GM12878 (cell line): ENCODE measurements at regions not wholly inside any gene's neighbourhood (a gene's known extent, or its start where the extent isn't known, plus 50 kb on each side); places are given as distances from the start of the nearest gene placed in this dataset.

Experiments
- EP300 ChIP-seq, 2 experiments: fragments of 150-350 bp in 1 of 2; IDR thresholded peaks; 2 replicates each; pipeline ENCODE4 v1.6.1; 2011 to 2012; ENCODE audit warnings: low read depth in 2 of 2, low read length in 2 of 2, borderline replicate concordance in 1 of 2, improper control_type of control experiment in 1 of 2, inconsistent platforms in 1 of 2; ENCODE audit not compliant: control insufficient read depth in 1 of 2
- GATAD2B ChIP-seq: fragments of 450-650 bp; conservative IDR thresholded peaks from 2 replicates; pipeline ENCODE4 v1.6.1; 2017; ENCODE audit warnings: low read depth, mild to moderate bottlenecking, moderate library complexity
- HDAC2 ChIP-seq: fragments of 200-600 bp; sonication (generic); IDR thresholded peaks from 2 replicates; pipeline ENCODE4 v1.6.1; 2017
- NFYA ChIP-seq: IDR thresholded peaks from 2 replicates; pipeline ENCODE4 v1.6.1; 2011; ENCODE audit warnings: low read depth, mild to moderate bottlenecking, low read length, improper control_type of control experiment, borderline replicate concordance
- NFYB ChIP-seq: IDR thresholded peaks from 2 replicates; pipeline ENCODE4 v1.6.1; 2011; ENCODE audit warnings: low read depth, mild to moderate bottlenecking, low read length, improper control_type of control experiment, moderate library complexity; ENCODE audit not compliant: insufficient read depth
- NR2C1 ChIP-seq: fragments of 450-650 bp; IDR thresholded peaks from 2 replicates; pipeline ENCODE4 v1.6.1; 2017; ENCODE audit warnings: antibody characterized with exemption, mild to moderate bottlenecking, moderate library complexity
- POLR2A ChIP-seq: IDR thresholded peaks from 2 replicates; pipeline ENCODE4 v1.6.1; 2011; ENCODE audit warnings: low read depth, mild to moderate bottlenecking, low read length
- SMAD1 ChIP-seq: fragments of 450-650 bp; IDR thresholded peaks from 2 replicates; pipeline ENCODE4 v1.6.1; 2018; ENCODE audit warnings: mild to moderate bottlenecking, low read depth; ENCODE audit not compliant: partially characterized antibody
- SRF ChIP-seq, 2 experiments: IDR thresholded peaks; 2 replicates each; pipeline ENCODE4 v1.6.1; 2011; ENCODE audit warnings: low read depth in 2 of 2, low read length in 2 of 2, mild to moderate bottlenecking in 1 of 2, moderate library complexity in 1 of 2
- YY1 ChIP-seq: IDR thresholded peaks from 2 replicates; pipeline ENCODE4 v1.6.1; 2011; ENCODE audit warnings: low read depth, mild to moderate bottlenecking, low read length
- ZNF384 ChIP-seq: IDR thresholded peaks from 2 replicates; pipeline ENCODE4 v1.6.1; 2012; ENCODE audit warnings: low read depth, mild to moderate bottlenecking, low read length, improper control_type of control experiment, borderline replicate concordance
- TF ChIP-seq, protein P1 (sequence below), 3 experiments: IDR thresholded peaks in 2 of 3; conservative IDR thresholded peaks in 1 of 3; 2 replicates each; pipeline ENCODE4 v1.5.1; 2011; ENCODE audit warnings: low read depth in 3 of 3, low read length in 3 of 3, mild to moderate bottlenecking in 3 of 3, control low read depth in 2 of 3, moderate library complexity in 2 of 3, inconsistent platforms in 1 of 3, mixed read lengths in 1 of 3; ENCODE audit not compliant: control insufficient read depth in 2 of 3, insufficient read depth in 1 of 3; ENCODE audit errors: extremely low read depth in 1 of 3
- TF ChIP-seq, protein P2 (sequence below): IDR thresholded peaks from 2 replicates; pipeline ENCODE4 v1.6.1; 2012; ENCODE audit warnings: low read length, inconsistent platforms

DNA sequence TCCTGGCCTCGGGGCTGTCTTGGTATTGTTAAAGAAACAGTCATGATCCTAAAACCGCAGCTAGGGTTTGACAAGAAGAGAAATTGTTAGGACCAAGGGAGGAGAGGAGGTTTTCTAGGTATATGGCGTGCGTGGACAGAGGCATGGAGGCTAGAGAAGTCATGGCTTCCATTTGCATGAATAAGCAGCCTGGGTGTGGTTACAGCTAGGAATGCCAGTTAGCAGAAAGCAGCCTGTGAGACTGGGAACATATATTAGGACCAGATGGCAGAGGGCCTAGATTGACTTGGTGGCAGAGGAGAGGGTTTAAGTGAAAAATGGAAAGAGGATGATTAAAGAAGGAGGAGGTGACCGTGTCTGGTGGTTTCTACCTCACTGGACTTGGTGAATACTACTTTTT is 573.6 kb upstream of the ARRDC4 start:
- no peak for TF ChIP-seq POLR2A
- no peak for TF ChIP-seq GATAD2B
- no peak for TF ChIP-seq NR2C1
- TF ChIP-seq, protein P1, sequence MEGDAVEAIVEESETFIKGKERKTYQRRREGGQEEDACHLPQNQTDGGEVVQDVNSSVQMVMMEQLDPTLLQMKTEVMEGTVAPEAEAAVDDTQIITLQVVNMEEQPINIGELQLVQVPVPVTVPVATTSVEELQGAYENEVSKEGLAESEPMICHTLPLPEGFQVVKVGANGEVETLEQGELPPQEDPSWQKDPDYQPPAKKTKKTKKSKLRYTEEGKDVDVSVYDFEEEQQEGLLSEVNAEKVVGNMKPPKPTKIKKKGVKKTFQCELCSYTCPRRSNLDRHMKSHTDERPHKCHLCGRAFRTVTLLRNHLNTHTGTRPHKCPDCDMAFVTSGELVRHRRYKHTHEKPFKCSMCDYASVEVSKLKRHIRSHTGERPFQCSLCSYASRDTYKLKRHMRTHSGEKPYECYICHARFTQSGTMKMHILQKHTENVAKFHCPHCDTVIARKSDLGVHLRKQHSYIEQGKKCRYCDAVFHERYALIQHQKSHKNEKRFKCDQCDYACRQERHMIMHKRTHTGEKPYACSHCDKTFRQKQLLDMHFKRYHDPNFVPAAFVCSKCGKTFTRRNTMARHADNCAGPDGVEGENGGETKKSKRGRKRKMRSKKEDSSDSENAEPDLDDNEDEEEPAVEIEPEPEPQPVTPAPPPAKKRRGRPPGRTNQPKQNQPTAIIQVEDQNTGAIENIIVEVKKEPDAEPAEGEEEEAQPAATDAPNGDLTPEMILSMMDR (IDR thresholded peaks at IDR 0.05 in 2 of 3, conservative IDR thresholded peaks at IDR 0.05 in 1 of 3; ENCODE audit: control insufficient read depth in 2 of 3, extremely low read depth in 1 of 3, insufficient read depth in 1 of 3, low read depth in 3 of 3, low read length in 3 of 3) = no peak
- TF ChIP-seq NFYB = no peak
- TF ChIP-seq SRF (IDR thresholded peaks at IDR 0.05; ENCODE audit: low read depth in 2 of 2, low read length in 2 of 2) = no peak
- TF ChIP-seq YY1 = no peak
- no peak for TF ChIP-seq EP300 (IDR thresholded peaks at IDR 0.05; ENCODE audit: borderline replicate concordance in 1 of 2, control insufficient read depth in 1 of 2, low read depth in 2 of 2, low read length in 2 of 2)
- TF ChIP-seq ZNF384 = no peak
- TF ChIP-seq NFYA = no peak
- no peak for TF ChIP-seq SMAD1
- TF ChIP-seq HDAC2 = no peak
- TF ChIP-seq, protein P2, sequence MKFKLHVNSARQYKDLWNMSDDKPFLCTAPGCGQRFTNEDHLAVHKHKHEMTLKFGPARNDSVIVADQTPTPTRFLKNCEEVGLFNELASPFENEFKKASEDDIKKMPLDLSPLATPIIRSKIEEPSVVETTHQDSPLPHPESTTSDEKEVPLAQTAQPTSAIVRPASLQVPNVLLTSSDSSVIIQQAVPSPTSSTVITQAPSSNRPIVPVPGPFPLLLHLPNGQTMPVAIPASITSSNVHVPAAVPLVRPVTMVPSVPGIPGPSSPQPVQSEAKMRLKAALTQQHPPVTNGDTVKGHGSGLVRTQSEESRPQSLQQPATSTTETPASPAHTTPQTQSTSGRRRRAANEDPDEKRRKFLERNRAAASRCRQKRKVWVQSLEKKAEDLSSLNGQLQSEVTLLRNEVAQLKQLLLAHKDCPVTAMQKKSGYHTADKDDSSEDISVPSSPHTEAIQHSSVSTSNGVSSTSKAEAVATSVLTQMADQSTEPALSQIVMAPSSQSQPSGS = no peak
